HepG2 (cell line): ENCODE measurements at regions not wholly inside any gene's neighbourhood (a gene's known extent, or its start where the extent isn't known, plus 50 kb on each side); places are given as distances from the start of the nearest gene placed in this dataset.

Experiments used
- GABPA ChIP-seq, 2 experiments: IDR thresholded peaks; 2 replicates each; pipeline ENCODE4 v1.6.1; 2011 to 2016; ENCODE audit warnings: low read depth in 2 of 2, low read length in 1 of 2, missing biosample characterization in 1 of 2, missing genetic modification characterization in 1 of 2
- HNRNPUL1 ChIP-seq: fragments of 200-400 bp; formaldehyde crosslinking; IDR thresholded peaks from 2 replicates; pipeline ENCODE4 v1.6.1; 2017; ENCODE audit warnings: low read depth, mild to moderate bottlenecking, low read length, moderate library complexity
- PBX3 ChIP-seq: sonication (generic); formaldehyde crosslinking; IDR thresholded peaks from 2 replicates; pipeline ENCODE4 v1.8.1; 2023; ENCODE audit warnings: missing genetic modification reagents, inconsistent platforms, borderline replicate concordance
- POLR2A ChIP-seq, 2 experiments: IDR thresholded peaks; 2 replicates each; pipeline ENCODE4 v1.6.1; 2011; ENCODE audit warnings: low read depth in 2 of 2, low read length in 2 of 2, mild to moderate bottlenecking in 1 of 2, moderate library complexity in 1 of 2; ENCODE audit not compliant: insufficient read depth in 1 of 2
- TBP ChIP-seq: sonication (generic); formaldehyde crosslinking; IDR thresholded peaks from 2 replicates; pipeline ENCODE4 v1.5.0; 2020; ENCODE audit warnings: missing genetic modification reagents
- ZKSCAN8 ChIP-seq: IDR thresholded peaks from 2 replicates; pipeline ENCODE4 v1.6.1; 2016; ENCODE audit warnings: borderline replicate concordance, missing genetic modification reagents, missing compliant biosample characterization
- ZNF121 ChIP-seq: sonication (generic); formaldehyde crosslinking; IDR thresholded peaks from 2 replicates; pipeline ENCODE4 v1.5.0; 2020; ENCODE audit warnings: mild to moderate bottlenecking, missing genetic modification reagents
- ZNF431 ChIP-seq: sonication (generic); formaldehyde crosslinking; IDR thresholded peaks from 2 replicates; pipeline ENCODE4 v1.9.0; 2022; ENCODE audit warnings: missing genetic modification reagents, low read depth, mild to moderate bottlenecking, borderline replicate concordance

- TF ChIP-seq GABPA (IDR thresholded peaks at IDR 0.05; ENCODE audit: low read depth, low read length), result no peak
- TF ChIP-seq GABPA (CRISPR knock-in tag; IDR thresholded peaks at IDR 0.05; ENCODE audit: low read depth), result no peak
- TF ChIP-seq PBX3 (CRISPR knock-in tag), result no peak
- TF ChIP-seq POLR2A (IDR thresholded peaks at IDR 0.05; ENCODE audit: insufficient read depth in 1 of 2, low read depth in 2 of 2, low read length in 2 of 2), result no peak
- no peak for TF ChIP-seq TBP (CRISPR knock-in tag)
- TF ChIP-seq ZNF431 (CRISPR knock-in tag), result no peak
- TF ChIP-seq HNRNPUL1, result no peak
- TF ChIP-seq ZKSCAN8 (CRISPR knock-in tag), result no peak
- TF ChIP-seq ZNF121 (CRISPR knock-in tag), result no peak
Measured at GRCh38 chr4:27921231-27921630, 1060.6 kb downstream of the STIM2 start.
